Adrenal gland (tissue), 9 donors: ENCODE measurements at regions not wholly inside any gene's neighbourhood (a gene's known extent, or its start where the extent isn't known, plus 50 kb on each side); places are given as distances from the start of the nearest gene placed in this dataset.

Experiments
- DNase-seq, 7 donors: peaks; one replicate each; pipeline ENCODE4 v3.0.0-alpha.2; 2019 to 2020
- H3K27ac ChIP-seq, 5 donors: fragments of 200-600 bp; sonication (generic) in 4 of 5; 1 replicate in 3 of 5; 2 replicates in 2 of 5; pipeline versions ENCODE4 v1.5.1 to v1.8.0; 2016 to 2020; ENCODE audit warnings: mild to moderate bottlenecking in 1 of 5
- H3K27me3 ChIP-seq: fragments of 200-600 bp; 2 replicates; pipeline ENCODE4 v1.8.0; 2021
- H3K36me3 ChIP-seq, 2 donors: fragments of 200-600 bp; replicated peaks in 1 of 2; 1 replicate in 1 of 2; 2 replicates in 1 of 2; pipeline versions ENCODE4 v1.5.1 to v1.8.0; 2018 to 2022
- H3K4me1 ChIP-seq, 2 donors: fragments of 200-600 bp; replicated peaks in 1 of 2; 1 replicate in 1 of 2; 2 replicates in 1 of 2; pipeline versions ENCODE4 v1.5.1 to v1.8.0; 2018 to 2021
- H3K4me3 ChIP-seq, 4 donors: fragments of 200-600 bp; sonication (generic) in 3 of 4; one replicate each; pipeline ENCODE4 v1.5.1; 2016 to 2018
- H3K9me3 ChIP-seq, 3 donors: fragments of 200-600 bp; sonication (generic) in 1 of 3; replicated peaks in 1 of 3; 1 replicate in 2 of 3; 2 replicates in 1 of 3; pipeline versions ENCODE4 v1.5.1 to v1.8.0; 2016 to 2021
- POLR2A ChIP-seq, 2 donors: fragments of 450-650 bp; IDR thresholded peaks; one replicate each; pipeline ENCODE4 v1.6.1; 2017; ENCODE audit warnings: antibody characterized with exemption in 2 of 2, mild to moderate bottlenecking in 2 of 2, moderate library complexity in 1 of 2
- WGBS, 4 donors: extraction: QIAGEN DNeasy Blood & Tissue Kit in 2 of 4; methylation state at CpG; one replicate each; pipeline versions ENCODE4 v1.1.5 to v1.1.7; 2013 to 2017; 5-methylcytosine and 5-hydroxymethylcytosine counted together
- intact Hi-C, 2 donors: fragments of 100-400 bp; cut with DNase I; formaldehyde crosslinking; loops; one replicate each; pipeline versions ENCODE4 v1.14.1 to v1.15.0; 2022 to 2023
- TF ChIP-seq, protein P1 (sequence below), 6 experiments: fragments of 450-650 bp in 4 of 6; fragments of 200-600 bp in 2 of 6; sonication (generic) in 1 of 6; IDR thresholded peaks; 1 replicate in 5 of 6; 2 replicates in 1 of 6; pipeline versions ENCODE4 v1.5.1 to v1.8.0; 2016 to 2021; ENCODE audit warnings: antibody characterized with exemption in 6 of 6, mild to moderate bottlenecking in 2 of 6, moderate library complexity in 1 of 6
- donor health status: healthy with polysubstance abuse.
- donor health status: Bipolar disorder and iron deficiency.
- donor health status: DM: yes; HTN: yes; CAD: no.
- donor health status: DM: no; HTN: no; CAD: no.
- donor health status: DM: no; HTN: no; CAD: no.

DNA sequence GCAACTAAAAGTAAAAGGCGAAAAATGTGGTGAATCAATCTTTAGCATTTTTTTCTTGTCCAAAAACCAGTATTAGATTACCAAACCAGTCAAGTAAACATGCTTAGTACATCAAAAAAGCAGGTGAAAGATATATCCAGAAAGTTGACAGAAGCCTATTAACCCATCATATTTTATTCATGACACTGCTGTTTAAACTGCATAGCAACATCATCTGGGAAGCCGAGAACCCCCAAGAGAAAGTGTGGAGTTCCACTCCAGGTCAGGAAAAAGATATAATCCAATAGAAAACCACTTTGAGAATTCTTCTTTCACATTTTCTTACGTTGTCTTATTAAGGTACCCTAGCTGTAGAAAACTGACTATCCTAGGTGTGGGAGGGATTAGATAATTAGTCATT is 466.8 kb upstream of the CDH8 start:
- no peaks in the 10 kb centered on the region for H3K36me3 ChIP-seq
- no peak for DNase-seq
- no peaks in the 10 kb centered on the region for H3K4me1 ChIP-seq
- H3K27me3 ChIP-seq = no peaks in the 10 kb centered on the region
- no peak overlapping the region for H3K4me3 ChIP-seq
- no peak overlapping the region for H3K27ac ChIP-seq
- H3K9me3 ChIP-seq = no peaks in the 10 kb centered on the region
- TF ChIP-seq, protein P1, sequence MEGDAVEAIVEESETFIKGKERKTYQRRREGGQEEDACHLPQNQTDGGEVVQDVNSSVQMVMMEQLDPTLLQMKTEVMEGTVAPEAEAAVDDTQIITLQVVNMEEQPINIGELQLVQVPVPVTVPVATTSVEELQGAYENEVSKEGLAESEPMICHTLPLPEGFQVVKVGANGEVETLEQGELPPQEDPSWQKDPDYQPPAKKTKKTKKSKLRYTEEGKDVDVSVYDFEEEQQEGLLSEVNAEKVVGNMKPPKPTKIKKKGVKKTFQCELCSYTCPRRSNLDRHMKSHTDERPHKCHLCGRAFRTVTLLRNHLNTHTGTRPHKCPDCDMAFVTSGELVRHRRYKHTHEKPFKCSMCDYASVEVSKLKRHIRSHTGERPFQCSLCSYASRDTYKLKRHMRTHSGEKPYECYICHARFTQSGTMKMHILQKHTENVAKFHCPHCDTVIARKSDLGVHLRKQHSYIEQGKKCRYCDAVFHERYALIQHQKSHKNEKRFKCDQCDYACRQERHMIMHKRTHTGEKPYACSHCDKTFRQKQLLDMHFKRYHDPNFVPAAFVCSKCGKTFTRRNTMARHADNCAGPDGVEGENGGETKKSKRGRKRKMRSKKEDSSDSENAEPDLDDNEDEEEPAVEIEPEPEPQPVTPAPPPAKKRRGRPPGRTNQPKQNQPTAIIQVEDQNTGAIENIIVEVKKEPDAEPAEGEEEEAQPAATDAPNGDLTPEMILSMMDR (IDR thresholded peaks at IDR 0.05) = no peak
- no peak for TF ChIP-seq POLR2A (IDR thresholded peaks at IDR 0.05)
- 82 to 92% (median 86%) methylated on average over 3 of the region's 3 CpGs for WGBS, 4 donors
- intact Hi-C loops = no loop called here

DNA sequence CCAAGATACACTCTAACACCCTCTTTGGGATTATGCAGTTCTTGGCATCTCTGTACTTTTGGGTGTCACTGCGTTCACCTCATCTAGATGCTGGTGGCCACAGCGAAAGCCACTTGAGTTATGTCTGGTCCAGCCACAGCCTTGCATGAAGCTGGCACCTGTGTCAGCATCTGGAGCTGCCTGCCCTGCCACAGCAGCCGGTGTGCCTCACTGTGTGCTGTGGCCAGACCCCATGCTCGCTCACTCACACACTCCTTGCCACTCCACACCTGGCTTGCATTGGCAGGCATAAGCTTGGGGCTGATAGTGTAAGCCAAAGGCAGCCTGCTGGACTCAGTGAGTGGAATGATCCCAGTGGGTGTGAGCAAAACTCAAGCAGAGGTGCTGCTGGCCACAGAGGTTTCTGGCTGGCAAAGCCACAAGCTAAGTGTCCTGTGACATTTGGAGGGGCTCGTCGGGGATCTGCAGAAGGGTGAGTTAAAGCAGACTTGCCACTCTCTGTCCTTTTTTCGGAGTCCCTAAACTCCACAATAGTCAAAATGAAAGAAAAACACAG is 442.7 kb upstream of the CDH8 start:
- no peak for DNase-seq
- Histone ChIP-seq H3K4me1 (no peaks in the 10 kb centered on the region), H3K36me3 (no peaks in the 10 kb centered on the region), H3K27me3 (no peaks in the 10 kb centered on the region), H3K4me3 (no peak overlapping the region), H3K9me3 (no peaks in the 10 kb centered on the region), H3K27ac (no peak overlapping the region)
- no peak for TF ChIP-seq POLR2A (IDR thresholded peaks at IDR 0.05)
- TF ChIP-seq, protein P1 (IDR thresholded peaks at IDR 0.05) = no peak
- 84 to 95% (median 92%) methylated on average over 6 to 7 of the region's 7 CpGs for WGBS, 4 donors
- intact Hi-C loops = no loop called here

DNA sequence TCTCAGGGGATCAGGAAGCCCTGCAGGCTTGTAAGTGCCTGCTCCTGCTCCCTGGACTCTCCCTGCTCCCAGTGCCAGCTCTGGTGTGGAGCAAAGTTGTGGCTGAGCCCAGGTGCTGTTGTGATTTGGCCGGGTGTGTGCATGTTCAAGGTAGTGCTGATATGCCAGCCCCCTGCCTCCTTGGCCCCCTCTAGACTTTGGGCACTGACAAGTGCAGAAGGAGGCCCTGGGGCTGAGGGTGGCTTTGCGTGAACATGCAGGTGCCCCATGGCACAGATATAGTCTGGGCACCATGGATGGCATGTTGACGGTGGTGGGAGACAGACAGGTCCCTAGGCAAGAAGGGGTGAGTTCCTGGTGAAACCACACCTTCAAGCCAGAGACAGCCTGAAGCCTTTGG is 441.6 kb upstream of the CDH8 start:
- Histone ChIP-seq H3K27me3 (no peaks in the 10 kb centered on the region), H3K9me3 (no peaks in the 10 kb centered on the region), H3K4me3 (no peak overlapping the region), H3K27ac (no peak overlapping the region), H3K4me1 (no peaks in the 10 kb centered on the region), H3K36me3 (no peaks in the 10 kb centered on the region)
- intact Hi-C loops = no loop called here
- TF ChIP-seq, protein P1 (IDR thresholded peaks at IDR 0.05) = no peak
- TF ChIP-seq POLR2A (IDR thresholded peaks at IDR 0.05) = no peak
- DNase-seq = no peak
- WGBS, 4 donors = 71 to 94% (median 88%) methylated on average over 1 to 3 of the region's 3 CpGs

DNA sequence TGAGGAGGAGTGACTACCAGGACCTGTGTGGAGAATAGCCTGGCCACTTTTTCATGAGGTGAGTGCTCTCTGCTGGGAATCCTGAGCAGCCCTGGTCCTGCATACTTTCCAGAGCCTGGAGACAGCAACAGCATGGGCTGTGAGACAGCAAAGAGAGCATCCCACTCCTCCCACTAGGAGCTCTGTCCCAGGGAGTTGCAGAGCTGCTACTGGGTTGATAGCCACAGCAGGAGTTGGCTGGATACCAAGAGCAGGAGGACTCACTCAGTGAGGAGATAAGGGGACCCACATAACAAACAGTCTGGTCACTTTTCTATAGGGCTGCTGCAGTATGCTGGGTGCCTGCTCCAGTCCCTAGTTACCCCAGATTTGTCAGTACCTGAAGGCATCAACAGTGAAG is 439.3 kb upstream of the CDH8 start:
- Histone ChIP-seq H3K4me3 (no peak overlapping the region), H3K9me3 (no peaks in the 10 kb centered on the region), H3K27ac (no peak overlapping the region), H3K36me3 (no peaks in the 10 kb centered on the region), H3K27me3 (no peaks in the 10 kb centered on the region), H3K4me1 (no peaks in the 10 kb centered on the region)
- TF ChIP-seq, protein P1 (IDR thresholded peaks at IDR 0.05) = no peak
- TF ChIP-seq POLR2A (IDR thresholded peaks at IDR 0.05) = no peak
- intact Hi-C loops = no loop called here
- DNase-seq = peak in 3 of 7 donors; percentile 17 to 30 (median 18)
